GM18909 (cell line): ENCODE measurements at regions not wholly inside any gene's neighbourhood (a gene's known extent, or its start where the extent isn't known, plus 50 kb on each side); places are given as distances from the start of the nearest gene placed in this dataset.
"Not testable (repeated sequence)": the region's sequence is repeated elsewhere in the genome, so short reads cannot be mapped to it uniquely, and the experiment has no call there.

Experiments
- ATAC-seq: cut with Tn5 transposase; IDR thresholded peaks from one replicate; pipeline ENCODE4 v1.9.1; 2021; ENCODE audit warnings: mild to moderate bottlenecking; ENCODE audit not compliant: unreplicated experiment, poor library complexity

GRCh38 chr5:121064241-121064640 lies 600.1 kb downstream of the PRR16 start:
- ATAC-seq = not testable (repeated sequence)

- ATAC-seq = no peak
Observed at GRCh38 chr5:121086671-121087070, 622.6 kb downstream of the PRR16 start.

- no peak for ATAC-seq
Observed at GRCh38 chr5:121087560-121087959, 623.5 kb downstream of the PRR16 start.

- ATAC-seq = no peak
Observed at GRCh38 chr5:121088341-121088740, 624.2 kb downstream of the PRR16 start.

- no peak for ATAC-seq
Observed at GRCh38 chr5:121090822-121091221, 626.7 kb downstream of the PRR16 start.

GRCh38 chr5:121100931-121101330 lies 636.8 kb downstream of the PRR16 start:
- no peak for ATAC-seq

- ATAC-seq = no peak
Observed at GRCh38 chr5:121105921-121106320, 641.8 kb downstream of the PRR16 start.

- ATAC-seq = not testable (repeated sequence)
Observed at GRCh38 chr5:121106721-121107690, 642.9 kb downstream of the PRR16 start.

- no peak for ATAC-seq
Observed at GRCh38 chr5:121108725-121109124, 644.6 kb downstream of the PRR16 start.

GRCh38 chr5:121109817-121110216 lies 645.7 kb downstream of the PRR16 start:
- no peak for ATAC-seq

- ATAC-seq = no peak
Observed at GRCh38 chr5:121121786-121122185, 657.7 kb downstream of the PRR16 start.

GRCh38 chr5:121138495-121138907 lies 674.4 kb downstream of the PRR16 start:
- no peak for ATAC-seq

GRCh38 chr5:121138952-121139351 lies 674.9 kb downstream of the PRR16 start:
- no peak for ATAC-seq

- ATAC-seq = no peak
Observed at GRCh38 chr5:121144764-121145163, 680.7 kb downstream of the PRR16 start.

GRCh38 chr5:121151534-121151933 lies 687.4 kb downstream of the PRR16 start:
- ATAC-seq = no peak

- no peak for ATAC-seq
Observed at GRCh38 chr5:121152411-121152810, 688.3 kb downstream of the PRR16 start.

- no peak for ATAC-seq
Observed at GRCh38 chr5:121156565-121156964, 692.5 kb downstream of the PRR16 start.

- ATAC-seq = no peak
Observed at GRCh38 chr5:121158451-121158850, 693.2 kb upstream of the FTMT start.

- ATAC-seq = no peak
Observed at GRCh38 chr5:121160591-121160990, 691.1 kb upstream of the FTMT start.

GRCh38 chr5:121164632-121165031 lies 687.0 kb upstream of the FTMT start:
- ATAC-seq = no peak

- ATAC-seq = no peak
Observed at GRCh38 chr5:121171361-121171760, 680.3 kb upstream of the FTMT start.

- no peak for ATAC-seq
Observed at GRCh38 chr5:121171834-121172233, 679.8 kb upstream of the FTMT start.
